ENCODE measurements at regions not wholly inside any gene's neighbourhood (a gene's known extent, or its start where the extent isn't known, plus 50 kb on each side); places are given as distances from the start of the nearest gene placed in this dataset.

DNA sequence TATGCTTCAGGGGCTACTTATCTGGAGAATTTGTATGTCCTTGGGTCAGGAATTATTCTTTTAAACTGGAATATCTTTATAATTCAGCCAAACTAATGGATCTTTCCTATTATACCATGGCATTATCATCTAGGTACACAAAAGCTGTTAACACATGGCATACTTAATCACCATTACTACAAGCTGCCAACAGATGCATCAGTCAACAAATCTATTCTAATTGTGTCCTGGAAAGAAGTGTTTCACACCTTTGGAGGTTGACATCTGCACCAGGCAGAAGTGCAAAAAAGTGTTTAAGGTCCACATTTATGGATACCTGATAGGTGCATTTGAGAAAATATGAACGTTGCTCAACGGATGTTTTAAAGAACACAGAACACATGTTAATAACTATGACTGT, 470.2 kb upstream of the ADGRL2 start:
- TF ChIP-seq, protein P1, sequence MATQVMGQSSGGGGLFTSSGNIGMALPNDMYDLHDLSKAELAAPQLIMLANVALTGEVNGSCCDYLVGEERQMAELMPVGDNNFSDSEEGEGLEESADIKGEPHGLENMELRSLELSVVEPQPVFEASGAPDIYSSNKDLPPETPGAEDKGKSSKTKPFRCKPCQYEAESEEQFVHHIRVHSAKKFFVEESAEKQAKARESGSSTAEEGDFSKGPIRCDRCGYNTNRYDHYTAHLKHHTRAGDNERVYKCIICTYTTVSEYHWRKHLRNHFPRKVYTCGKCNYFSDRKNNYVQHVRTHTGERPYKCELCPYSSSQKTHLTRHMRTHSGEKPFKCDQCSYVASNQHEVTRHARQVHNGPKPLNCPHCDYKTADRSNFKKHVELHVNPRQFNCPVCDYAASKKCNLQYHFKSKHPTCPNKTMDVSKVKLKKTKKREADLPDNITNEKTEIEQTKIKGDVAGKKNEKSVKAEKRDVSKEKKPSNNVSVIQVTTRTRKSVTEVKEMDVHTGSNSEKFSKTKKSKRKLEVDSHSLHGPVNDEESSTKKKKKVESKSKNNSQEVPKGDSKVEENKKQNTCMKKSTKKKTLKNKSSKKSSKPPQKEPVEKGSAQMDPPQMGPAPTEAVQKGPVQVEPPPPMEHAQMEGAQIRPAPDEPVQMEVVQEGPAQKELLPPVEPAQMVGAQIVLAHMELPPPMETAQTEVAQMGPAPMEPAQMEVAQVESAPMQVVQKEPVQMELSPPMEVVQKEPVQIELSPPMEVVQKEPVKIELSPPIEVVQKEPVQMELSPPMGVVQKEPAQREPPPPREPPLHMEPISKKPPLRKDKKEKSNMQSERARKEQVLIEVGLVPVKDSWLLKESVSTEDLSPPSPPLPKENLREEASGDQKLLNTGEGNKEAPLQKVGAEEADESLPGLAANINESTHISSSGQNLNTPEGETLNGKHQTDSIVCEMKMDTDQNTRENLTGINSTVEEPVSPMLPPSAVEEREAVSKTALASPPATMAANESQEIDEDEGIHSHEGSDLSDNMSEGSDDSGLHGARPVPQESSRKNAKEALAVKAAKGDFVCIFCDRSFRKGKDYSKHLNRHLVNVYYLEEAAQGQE (IDR thresholded peaks at IDR 0.05): no peak
- TF ChIP-seq, protein P2, sequence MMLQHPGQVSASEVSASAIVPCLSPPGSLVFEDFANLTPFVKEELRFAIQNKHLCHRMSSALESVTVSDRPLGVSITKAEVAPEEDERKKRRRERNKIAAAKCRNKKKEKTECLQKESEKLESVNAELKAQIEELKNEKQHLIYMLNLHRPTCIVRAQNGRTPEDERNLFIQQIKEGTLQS (IDR thresholded peaks at IDR 0.05): no peak
- TF ChIP-seq NR2F2 (IDR thresholded peaks at IDR 0.05) (no peak), JUND (IDR thresholded peaks at IDR 0.05) (no peak), RAD21 (IDR thresholded peaks at IDR 0.05) (no peak), FOXA1 (IDR thresholded peaks at IDR 0.05) (no peak)
- TF ChIP-seq, protein P3, sequence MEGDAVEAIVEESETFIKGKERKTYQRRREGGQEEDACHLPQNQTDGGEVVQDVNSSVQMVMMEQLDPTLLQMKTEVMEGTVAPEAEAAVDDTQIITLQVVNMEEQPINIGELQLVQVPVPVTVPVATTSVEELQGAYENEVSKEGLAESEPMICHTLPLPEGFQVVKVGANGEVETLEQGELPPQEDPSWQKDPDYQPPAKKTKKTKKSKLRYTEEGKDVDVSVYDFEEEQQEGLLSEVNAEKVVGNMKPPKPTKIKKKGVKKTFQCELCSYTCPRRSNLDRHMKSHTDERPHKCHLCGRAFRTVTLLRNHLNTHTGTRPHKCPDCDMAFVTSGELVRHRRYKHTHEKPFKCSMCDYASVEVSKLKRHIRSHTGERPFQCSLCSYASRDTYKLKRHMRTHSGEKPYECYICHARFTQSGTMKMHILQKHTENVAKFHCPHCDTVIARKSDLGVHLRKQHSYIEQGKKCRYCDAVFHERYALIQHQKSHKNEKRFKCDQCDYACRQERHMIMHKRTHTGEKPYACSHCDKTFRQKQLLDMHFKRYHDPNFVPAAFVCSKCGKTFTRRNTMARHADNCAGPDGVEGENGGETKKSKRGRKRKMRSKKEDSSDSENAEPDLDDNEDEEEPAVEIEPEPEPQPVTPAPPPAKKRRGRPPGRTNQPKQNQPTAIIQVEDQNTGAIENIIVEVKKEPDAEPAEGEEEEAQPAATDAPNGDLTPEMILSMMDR (IDR thresholded peaks at IDR 0.05; ENCODE audit: low read depth, low read length, missing input control): no peak
- TF ChIP-seq, protein P4, sequence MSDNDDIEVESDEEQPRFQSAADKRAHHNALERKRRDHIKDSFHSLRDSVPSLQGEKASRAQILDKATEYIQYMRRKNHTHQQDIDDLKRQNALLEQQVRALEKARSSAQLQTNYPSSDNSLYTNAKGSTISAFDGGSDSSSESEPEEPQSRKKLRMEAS (IDR thresholded peaks at IDR 0.05): no peak

Data from liver (tissue), 3 donors.